HepG2 (cell line): ENCODE measurements at regions not wholly inside any gene's neighbourhood (a gene's known extent, or its start where the extent isn't known, plus 50 kb on each side); places are given as distances from the start of the nearest gene placed in this dataset.

Experiments used
- ETV6 ChIP-seq: sonication (generic); formaldehyde crosslinking; conservative IDR thresholded peaks from 2 replicates; pipeline ENCODE4 v1.4.0; 2020; ENCODE audit warnings: missing genetic modification reagents
- HDAC2 ChIP-seq: sonication (generic); formaldehyde crosslinking; IDR thresholded peaks from 2 replicates; pipeline ENCODE4 v1.4.0; 2020; ENCODE audit warnings: missing genetic modification reagents
- LCORL ChIP-seq, 2 experiments: fragments of 450-650 bp in 1 of 2; sonication (generic) in 1 of 2; formaldehyde crosslinking in 1 of 2; IDR thresholded peaks; 2 replicates each; pipeline versions ENCODE4 v1.5.0 to v1.6.1; 2017 to 2020; ENCODE audit warnings: antibody characterized with exemption in 1 of 2, missing genetic modification reagents in 1 of 2
- MED1 ChIP-seq: sonication (generic); formaldehyde crosslinking; IDR thresholded peaks from 2 replicates; pipeline ENCODE4 v1.4.0; 2020; ENCODE audit warnings: missing genetic modification reagents
- MTF1 ChIP-seq: sonication (generic); formaldehyde crosslinking; IDR thresholded peaks from 2 replicates; pipeline ENCODE4 v1.5.0; 2020; ENCODE audit warnings: missing genetic modification reagents
- NRL ChIP-seq: sonication (generic); formaldehyde crosslinking; IDR thresholded peaks from 2 replicates; pipeline ENCODE4 v1.5.0; 2020; ENCODE audit warnings: missing genetic modification reagents, mild to moderate bottlenecking, moderate library complexity, borderline replicate concordance
- PAF1 ChIP-seq: IDR thresholded peaks from 2 replicates; pipeline ENCODE4 v1.6.1; 2016; ENCODE audit warnings: missing genetic modification reagents, missing compliant biosample characterization
- PHF5A ChIP-seq: IDR thresholded peaks from one replicate; pipeline ENCODE4 v1.6.1; 2018; ENCODE audit warnings: low read depth, missing genetic modification reagents; ENCODE audit not compliant: unreplicated experiment
- TCF7 ChIP-seq: sonication (generic); IDR thresholded peaks from 2 replicates; pipeline ENCODE4 v1.6.1; 2016; ENCODE audit warnings: antibody characterized with exemption, low read depth
- ZBTB10 ChIP-seq: sonication (generic); formaldehyde crosslinking; IDR thresholded peaks from 2 replicates; pipeline ENCODE4 v1.4.0; 2020; ENCODE audit warnings: missing genetic modification reagents, borderline replicate concordance
- ZBTB38 ChIP-seq: sonication (generic); formaldehyde crosslinking; IDR thresholded peaks from 2 replicates; pipeline ENCODE4 v1.5.1; 2020; ENCODE audit warnings: mild to moderate bottlenecking, missing genetic modification reagents
- ZBTB42 ChIP-seq: sonication (generic); formaldehyde crosslinking; IDR thresholded peaks from 2 replicates; pipeline ENCODE4 v1.5.0; 2020; ENCODE audit warnings: mild to moderate bottlenecking, missing genetic modification reagents
- ZNF329 ChIP-seq: sonication (generic); formaldehyde crosslinking; IDR thresholded peaks from 2 replicates; pipeline ENCODE4 v1.9.0; 2021; ENCODE audit warnings: low read depth, mild to moderate bottlenecking, missing genetic modification reagents
- ZNF382 ChIP-seq: sonication (generic); formaldehyde crosslinking; IDR thresholded peaks from 2 replicates; pipeline ENCODE4 v1.5.0; 2020; ENCODE audit warnings: missing genetic modification reagents, mild to moderate bottlenecking, borderline replicate concordance
- ZNF737 ChIP-seq: sonication (generic); formaldehyde crosslinking; IDR thresholded peaks from 2 replicates; pipeline ENCODE4 v1.5.0; 2020; ENCODE audit warnings: missing genetic modification reagents, mild to moderate bottlenecking, borderline replicate concordance
- ZNF776 ChIP-seq: sonication (generic); formaldehyde crosslinking; IDR thresholded peaks from 2 replicates; pipeline ENCODE4 v1.4.0; 2020; ENCODE audit warnings: mild to moderate bottlenecking, missing genetic modification reagents
- ZNF800 ChIP-seq: sonication (generic); formaldehyde crosslinking; IDR thresholded peaks from 2 replicates; pipeline ENCODE4 v1.4.0; 2020; ENCODE audit warnings: missing genetic modification reagents
- TF ChIP-seq, protein P1 (sequence below), 2 experiments: sonication (generic) in 1 of 2; formaldehyde crosslinking in 1 of 2; IDR thresholded peaks; 2 replicates each; pipeline versions ENCODE4 v1.4.0 to v1.6.1; 2016 to 2020; ENCODE audit warnings: borderline replicate concordance in 1 of 2, low read depth in 1 of 2, mild to moderate bottlenecking in 1 of 2, missing genetic modification reagents in 1 of 2
- TF ChIP-seq, protein P2 (sequence below): sonication (generic); formaldehyde crosslinking; conservative IDR thresholded peaks from 2 replicates; pipeline ENCODE4 v1.4.0; 2020; ENCODE audit warnings: missing genetic modification reagents
- TF ChIP-seq, protein P3 (sequence below): sonication (generic); formaldehyde crosslinking; IDR thresholded peaks from 2 replicates; pipeline ENCODE4 v1.5.0; 2020; ENCODE audit warnings: missing genetic modification reagents, mild to moderate bottlenecking, borderline replicate concordance

DNA sequence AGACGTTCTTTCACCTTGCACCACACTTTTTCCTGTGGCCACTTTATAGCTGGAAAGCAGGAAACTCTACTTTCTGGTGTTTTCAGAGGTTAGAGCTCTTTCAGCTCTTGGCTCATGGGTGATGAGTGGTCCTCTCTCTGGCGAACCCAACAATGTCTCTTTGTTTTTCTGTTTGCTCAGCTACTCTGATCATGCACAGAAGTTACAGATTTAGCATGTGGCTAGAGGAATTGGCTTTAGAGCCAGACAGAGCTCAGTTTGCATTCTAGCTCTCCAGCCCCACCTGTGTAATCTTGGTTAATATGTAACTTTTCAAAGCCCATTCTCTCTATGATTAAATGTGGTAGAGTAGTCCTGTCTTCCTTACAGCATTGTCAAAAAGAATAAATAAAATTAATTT is 225.2 kb downstream of the HAPSTR1 start (continued):
- TF ChIP-seq, protein P1, sequence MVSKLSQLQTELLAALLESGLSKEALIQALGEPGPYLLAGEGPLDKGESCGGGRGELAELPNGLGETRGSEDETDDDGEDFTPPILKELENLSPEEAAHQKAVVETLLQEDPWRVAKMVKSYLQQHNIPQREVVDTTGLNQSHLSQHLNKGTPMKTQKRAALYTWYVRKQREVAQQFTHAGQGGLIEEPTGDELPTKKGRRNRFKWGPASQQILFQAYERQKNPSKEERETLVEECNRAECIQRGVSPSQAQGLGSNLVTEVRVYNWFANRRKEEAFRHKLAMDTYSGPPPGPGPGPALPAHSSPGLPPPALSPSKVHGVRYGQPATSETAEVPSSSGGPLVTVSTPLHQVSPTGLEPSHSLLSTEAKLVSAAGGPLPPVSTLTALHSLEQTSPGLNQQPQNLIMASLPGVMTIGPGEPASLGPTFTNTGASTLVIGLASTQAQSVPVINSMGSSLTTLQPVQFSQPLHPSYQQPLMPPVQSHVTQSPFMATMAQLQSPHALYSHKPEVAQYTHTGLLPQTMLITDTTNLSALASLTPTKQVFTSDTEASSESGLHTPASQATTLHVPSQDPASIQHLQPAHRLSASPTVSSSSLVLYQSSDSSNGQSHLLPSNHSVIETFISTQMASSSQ (IDR thresholded peaks at IDR 0.05; ENCODE audit: low read depth) = peak; percentile 99
- TF ChIP-seq, protein P1 (CRISPR knock-in tag; IDR thresholded peaks at IDR 0.05; ENCODE audit: borderline replicate concordance) = peak; percentile 99
- TF ChIP-seq MTF1 (CRISPR knock-in tag) = no peak
- no peak for TF ChIP-seq ZBTB42 (CRISPR knock-in tag)
- TF ChIP-seq, protein P2, sequence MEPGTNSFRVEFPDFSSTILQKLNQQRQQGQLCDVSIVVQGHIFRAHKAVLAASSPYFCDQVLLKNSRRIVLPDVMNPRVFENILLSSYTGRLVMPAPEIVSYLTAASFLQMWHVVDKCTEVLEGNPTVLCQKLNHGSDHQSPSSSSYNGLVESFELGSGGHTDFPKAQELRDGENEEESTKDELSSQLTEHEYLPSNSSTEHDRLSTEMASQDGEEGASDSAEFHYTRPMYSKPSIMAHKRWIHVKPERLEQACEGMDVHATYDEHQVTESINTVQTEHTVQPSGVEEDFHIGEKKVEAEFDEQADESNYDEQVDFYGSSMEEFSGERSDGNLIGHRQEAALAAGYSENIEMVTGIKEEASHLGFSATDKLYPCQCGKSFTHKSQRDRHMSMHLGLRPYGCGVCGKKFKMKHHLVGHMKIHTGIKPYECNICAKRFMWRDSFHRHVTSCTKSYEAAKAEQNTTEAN (CRISPR knock-in tag) = peak; percentile 54; the same call in 1 of the 2 replicates
- peak; percentile 60 for TF ChIP-seq HDAC2 (CRISPR knock-in tag)
- no peak for TF ChIP-seq NRL (CRISPR knock-in tag)
- TF ChIP-seq ZNF800 = no peak
- TF ChIP-seq ZNF737 (CRISPR knock-in tag) = no peak
- no peak for TF ChIP-seq ZNF776 (CRISPR knock-in tag)
- no peak for TF ChIP-seq ZBTB38 (CRISPR knock-in tag)
- TF ChIP-seq LCORL (IDR thresholded peaks at IDR 0.05) = no peak
- peak; percentile 41 for TF ChIP-seq LCORL (CRISPR knock-in tag; IDR thresholded peaks at IDR 0.05)
- 0 out of 2 replicates have a peak, but pooled peaks have one; percentile 43 for TF ChIP-seq MED1 (CRISPR knock-in tag)
- TF ChIP-seq ZNF382 = no peak
- TF ChIP-seq ETV6 (CRISPR knock-in tag) = no peak
- no peak for TF ChIP-seq ZNF329 (CRISPR knock-in tag)
- no peak for TF ChIP-seq PAF1 (CRISPR knock-in tag)
- TF ChIP-seq ZBTB10 (CRISPR knock-in tag) = no peak
- TF ChIP-seq, protein P3, sequence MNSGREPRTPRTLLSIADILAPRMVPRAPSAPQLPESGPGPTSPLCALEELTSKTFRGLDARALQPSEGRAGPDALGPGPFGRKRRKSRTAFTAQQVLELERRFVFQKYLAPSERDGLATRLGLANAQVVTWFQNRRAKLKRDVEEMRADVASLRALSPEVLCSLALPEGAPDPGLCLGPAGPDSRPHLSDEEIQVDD (CRISPR knock-in tag) = no peak
- no peak for TF ChIP-seq PHF5A (CRISPR knock-in tag)
- TF ChIP-seq TCF7 = peak; percentile 73
